Kidney tubule cell (primary cell): ENCODE measurements at regions not wholly inside any gene's neighbourhood (a gene's known extent, or its start where the extent isn't known, plus 50 kb on each side); places are given as distances from the start of the nearest gene placed in this dataset.

Experiments used
- DNase-seq: peaks from one replicate; pipeline ENCODE4 v3.0.0-alpha.2; 2018; ENCODE audit warnings: low spot score

- no peak for DNase-seq
Observed at GRCh38 chr6:168722397-168722796, 281.4 kb downstream of the SMOC2 start.

GRCh38 chr6:168721571-168721970 is 280.6 kb downstream of the SMOC2 start:
- DNase-seq: no peak

DNA sequence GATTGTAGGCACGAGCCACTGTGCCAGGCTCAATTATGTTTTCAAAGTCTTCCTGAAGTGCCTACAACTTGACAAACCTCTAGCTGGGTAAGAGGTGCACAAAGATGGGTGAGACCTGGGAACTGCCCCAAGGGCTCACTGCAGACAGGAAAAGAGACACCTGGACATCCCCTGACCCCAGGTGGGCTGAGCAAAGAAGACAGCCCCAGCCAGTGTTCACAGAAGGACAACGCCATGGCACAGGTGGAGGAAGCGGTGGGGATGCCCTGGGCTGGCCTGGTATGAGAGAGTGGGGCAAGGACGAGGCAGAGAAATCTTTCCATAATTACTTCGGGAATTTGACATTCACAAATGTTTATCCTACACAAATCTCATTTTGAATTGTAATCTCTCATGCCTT is 278.9 kb downstream of the SMOC2 start:
- DNase-seq: no peak

DNA sequence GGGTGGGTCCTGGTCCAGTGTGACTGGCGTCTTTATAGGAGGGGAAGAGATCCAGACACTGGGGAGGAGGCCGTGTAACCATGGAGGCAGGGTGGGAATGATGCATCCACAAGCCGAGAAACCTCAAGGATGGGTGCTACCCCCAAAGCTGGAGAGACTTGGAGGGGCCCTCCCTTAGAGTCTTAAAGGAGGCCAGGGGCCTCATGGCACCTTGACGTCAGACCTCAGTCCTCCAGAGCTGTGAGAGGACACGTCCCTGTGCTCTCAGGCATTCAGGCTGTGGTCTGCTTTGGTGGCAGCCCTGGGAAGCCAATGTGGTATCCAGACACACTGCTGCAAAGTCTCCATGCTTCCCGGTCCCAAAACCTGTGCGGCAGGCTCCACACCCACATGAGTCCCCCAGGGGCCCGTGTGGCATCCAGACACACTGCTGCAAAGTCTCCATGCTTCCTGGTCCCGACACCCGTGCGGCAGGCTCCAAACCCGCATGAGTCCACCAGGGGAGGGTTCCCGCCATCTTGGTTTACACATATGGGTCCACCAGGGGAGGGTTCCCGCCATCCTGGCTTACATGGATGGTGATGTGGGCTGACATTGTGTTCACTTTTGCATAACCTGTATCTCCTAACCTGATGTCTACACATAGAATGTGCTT is 278.0 kb downstream of the SMOC2 start:
- no peak for DNase-seq
